ENCODE measurements at regions not wholly inside any gene's neighbourhood (a gene's known extent, or its start where the extent isn't known, plus 50 kb on each side); places are given as distances from the start of the nearest gene placed in this dataset.

- ChIA-PET CTCF (no interaction called here), POLR2A (no interaction called here)
- Mint-ChIP-seq H3K4me3 (no peak overlapping the region), H3K4me1 (peaks cover 4% of the 10 kb centered on the region), H3K9me3 (ENCODE audit: insufficient read depth) (no peaks in the 10 kb centered on the region), H3K27me3 (peaks cover 5% of the 10 kb centered on the region), H3K27ac (no peak overlapping the region)
- no peak overlapping the region for H3K4me3 ChIP-seq (ENCODE audit: control extremely low read depth in 1 of 5, extremely low read depth in 1 of 5, insufficient read depth in 1 of 5, low read depth in 2 of 5, low read length in 4 of 5)
- WGBS (ENCODE audit: insufficient coverage), result 95% methylated on average over 16 of the region's 16 CpGs
- DNase-seq (no peak), ATAC-seq (ENCODE audit: low read depth) (no peak)
- no peak overlapping the region for H3K27ac ChIP-seq (ENCODE audit: low read length in 2 of 2)
- H3K36me3 ChIP-seq (replicated peaks in 1 of 2; ENCODE audit: control extremely low read depth in 1 of 2, control insufficient read depth in 1 of 2, extremely low read depth in 1 of 2, insufficient read depth in 2 of 2, low read length in 1 of 2), result no peaks in the 10 kb centered on the region
- H3K4me1 ChIP-seq (ENCODE audit: control insufficient read depth in 2 of 2, insufficient read depth in 2 of 2, low read length in 2 of 2), result peaks cover 0 to 8% of the 10 kb centered on the region in 2 donors
- no peak overlapping the region for H3K9ac ChIP-seq (ENCODE audit: low read length)
- peaks cover 0 to 4% (median 0%) of the 10 kb centered on the region in 3 donors for H3K9me3 ChIP-seq (ENCODE audit: control extremely low read depth in 1 of 3, control insufficient read depth in 2 of 3, insufficient read depth in 1 of 3, low read length in 2 of 3)
- no peaks in the 10 kb centered on the region for H3K27me3 ChIP-seq (replicated peaks in 1 of 4; ENCODE audit: control extremely low read depth in 1 of 4, control insufficient read depth in 3 of 4, insufficient read depth in 4 of 4, low read length in 3 of 4)
- no peaks in the 10 kb centered on the region for H4K20me1 ChIP-seq (ENCODE audit: control insufficient read depth, insufficient read depth, low read length, poor library complexity, severe bottlenecking)
- H3K4me2 ChIP-seq (replicated peaks; ENCODE audit: low read depth, low read length, poor library complexity, severe bottlenecking), result no peak overlapping the region
- H3K79me2 ChIP-seq (ENCODE audit: control insufficient read depth, insufficient read depth, low read length), result no peaks in the 10 kb centered on the region
- H2AFZ ChIP-seq (ENCODE audit: insufficient read depth, low read depth, low read length, poor library complexity, severe bottlenecking), result no peak overlapping the region
- intact Hi-C loops (cut with micrococcal nuclease), result no loop called here
- TF ChIP-seq CTCF (IDR thresholded peaks at IDR 0.05) (no peak), EZH2 (IDR thresholded peaks at IDR 0.05; ENCODE audit: borderline replicate concordance, insufficient read depth, low read depth, low read length, poor library complexity, severe bottlenecking) (no peak)
Measured at GRCh38 chr22:48637231-48637630, 1190.4 kb downstream of the BRD1 start.

GRCh38 chr22:48636746-48637145 is 1190.9 kb downstream of the BRD1 start:
- Histone ChIP-seq H3K27me3 (replicated peaks in 1 of 4; ENCODE audit: control extremely low read depth in 1 of 4, control insufficient read depth in 3 of 4, insufficient read depth in 4 of 4, low read length in 3 of 4) (no peaks in the 10 kb centered on the region), H3K4me1 (ENCODE audit: control insufficient read depth in 2 of 2, insufficient read depth in 2 of 2, low read length in 2 of 2) (peaks cover 0 to 8% of the 10 kb centered on the region in 2 donors), H3K36me3 (replicated peaks in 1 of 2; ENCODE audit: control extremely low read depth in 1 of 2, control insufficient read depth in 1 of 2, extremely low read depth in 1 of 2, insufficient read depth in 2 of 2, low read length in 1 of 2) (no peaks in the 10 kb centered on the region), H3K4me3 (ENCODE audit: control extremely low read depth in 1 of 5, extremely low read depth in 1 of 5, insufficient read depth in 1 of 5, low read depth in 2 of 5, low read length in 4 of 5) (no peak overlapping the region), H4K20me1 (ENCODE audit: control insufficient read depth, insufficient read depth, low read length, poor library complexity, severe bottlenecking) (no peaks in the 10 kb centered on the region), H3K27ac (ENCODE audit: low read length in 2 of 2) (no peak overlapping the region), H3K9ac (ENCODE audit: low read length) (no peak overlapping the region), H2AFZ (ENCODE audit: insufficient read depth, low read depth, low read length, poor library complexity, severe bottlenecking) (no peak overlapping the region), H3K4me2 (replicated peaks; ENCODE audit: low read depth, low read length, poor library complexity, severe bottlenecking) (no peak overlapping the region), H3K79me2 (ENCODE audit: control insufficient read depth, insufficient read depth, low read length) (no peaks in the 10 kb centered on the region), H3K9me3 (ENCODE audit: control extremely low read depth in 1 of 3, control insufficient read depth in 2 of 3, insufficient read depth in 1 of 3, low read length in 2 of 3) (peaks cover 0 to 4% (median 0%) of the 10 kb centered on the region in 3 donors)
- Mint-ChIP-seq H3K27ac (no peak overlapping the region), H3K27me3 (peaks cover 5% of the 10 kb centered on the region), H3K4me3 (no peak overlapping the region), H3K4me1 (peaks cover 4% of the 10 kb centered on the region), H3K9me3 (ENCODE audit: insufficient read depth) (no peaks in the 10 kb centered on the region)
- POLR2A ChIA-PET, result no interaction called here
- intact Hi-C loops (cut with micrococcal nuclease), result no loop called here
- CTCF ChIA-PET, result no interaction called here
- no peak for DNase-seq
- TF ChIP-seq EZH2 (IDR thresholded peaks at IDR 0.05; ENCODE audit: borderline replicate concordance, insufficient read depth, low read depth, low read length, poor library complexity, severe bottlenecking), result no peak
- TF ChIP-seq CTCF (IDR thresholded peaks at IDR 0.05), result no peak
- ATAC-seq (ENCODE audit: low read depth), result no peak
- 74% methylated on average over 6 of the region's 6 CpGs for WGBS (ENCODE audit: insufficient coverage)
